HepG2 (cell line): ENCODE measurements at regions not wholly inside any gene's neighbourhood (a gene's known extent, or its start where the extent isn't known, plus 50 kb on each side); places are given as distances from the start of the nearest gene placed in this dataset.

ENCODE experiments used
- ATAC-seq: fragments of 200-7000 bp; cut with Tn5 transposase; 3 replicates; pipeline ENCODE4 v1.9.1; 2020; ENCODE audit warnings: mild to moderate bottlenecking, moderate library complexity
- BruUV-seq: library from RNA; stranded (reverse); fragments of 400-500 nt; replicated peaks from 2 replicates; lab custom pipeline; 2021; lab: Mats Ljungman, UMichigan
- CTCF ChIA-PET: fragments of 300-600 bp; formaldehyde crosslinking; extraction: SDS; loops from one replicate; lab custom pipeline; 2021; ENCODE audit warnings: low total read pairs, inconsistent platforms, low intra/inter-chr PET ratio; lab: Yijun Ruan, JAX
- POLR2A ChIA-PET: fragments of 350-600 bp; sonication (Branson Sonifier 250); formaldehyde crosslinking; loops from one replicate; lab custom pipeline; 2020; ENCODE audit warnings: antibody characterized with exemption, inconsistent platforms; lab: Yijun Ruan, JAX
- DNase-seq: peaks from one replicate; pipeline ENCODE4 v3.0.0-alpha.2; 2015; ENCODE audit warnings: low spot score
- FAIRE-seq: peaks from 3 replicates; lab custom pipeline; 2011; peaks lifted over from hg19 to GRCh38; lab: Jason Lieb, UNC
- H2AFZ ChIP-seq: one replicate; pipeline ENCODE4 v1.6.1; 2011; ENCODE audit warnings: low read length, inconsistent platforms
- H3K27ac ChIP-seq: fragments of 300-600 bp; 3 replicates; pipeline ENCODE4 v1.8.0; 2011; ENCODE audit warnings: mixed run types, mild to moderate bottlenecking, mixed read lengths, low read length, inconsistent platforms; ENCODE audit not compliant: insufficient read depth; ENCODE audit errors: extremely low read length
- H3K27me3 ChIP-seq, 2 experiments: fragments of 200-600 bp in 1 of 2; 2 replicates in 1 of 2; 3 replicates in 1 of 2; pipeline versions ENCODE4 v1.6.0 to v1.8.0; 2011; ENCODE audit warnings: low read length in 2 of 2, mild to moderate bottlenecking in 2 of 2, moderate library complexity in 2 of 2, inconsistent platforms in 1 of 2; ENCODE audit not compliant: insufficient read depth in 2 of 2, control insufficient read depth in 1 of 2
- H3K36me3 ChIP-seq, 2 experiments: fragments of 200-600 bp in 1 of 2; replicated peaks in 1 of 2; 2 replicates in 1 of 2; 3 replicates in 1 of 2; pipeline versions ENCODE4 v1.5.1 to v1.8.0; 2011; ENCODE audit warnings: low read length in 2 of 2, inconsistent platforms in 1 of 2; ENCODE audit not compliant: insufficient read depth in 2 of 2, control insufficient read depth in 1 of 2
- H3K4me1 ChIP-seq: 2 replicates; pipeline ENCODE4 v1.5.1; 2012; ENCODE audit warnings: low read length, inconsistent platforms; ENCODE audit not compliant: insufficient read depth
- H3K4me2 ChIP-seq: 2 replicates; pipeline ENCODE4 v1.6.0; 2011; ENCODE audit warnings: low read depth, low read length, inconsistent platforms
- H3K4me3 ChIP-seq, 3 experiments: fragments of 200-600 bp in 1 of 3; sonication (generic), shearing (Covaris generic) in 1 of 3; replicated peaks in 1 of 3; 2 replicates each; pipeline ENCODE4 v1.5.1; 2011 to 2016; ENCODE audit warnings: low read length in 3 of 3, inconsistent platforms in 2 of 3, low read depth in 2 of 3, mild to moderate bottlenecking in 2 of 3, control low read depth in 1 of 3, mixed read lengths in 1 of 3; ENCODE audit not compliant: insufficient read depth in 1 of 3
- H3K79me2 ChIP-seq: one replicate; pipeline ENCODE4 v1.6.1; 2011; ENCODE audit warnings: low read length, inconsistent platforms; ENCODE audit not compliant: insufficient read depth
- H3K9ac ChIP-seq: 2 replicates; pipeline ENCODE4 v1.6.0; 2011; ENCODE audit warnings: mild to moderate bottlenecking, low read depth, low read length, inconsistent platforms; ENCODE audit not compliant: insufficient read depth
- H3K9me3 ChIP-seq: 2 replicates; pipeline ENCODE4 v1.5.1; 2012; ENCODE audit warnings: mild to moderate bottlenecking, low read length
- H4K20me1 ChIP-seq: 2 replicates; pipeline ENCODE4 v1.6.0; 2011; ENCODE audit warnings: inconsistent platforms, mild to moderate bottlenecking, low read length, moderate library complexity; ENCODE audit not compliant: insufficient read depth
- CEBPZ ChIP-seq: IDR thresholded peaks from 2 replicates; pipeline ENCODE4 v1.6.1; 2012; ENCODE audit warnings: low read length, improper control_type of control experiment
- FOXJ3 ChIP-seq: sonication (generic); formaldehyde crosslinking; IDR thresholded peaks from 2 replicates; pipeline ENCODE4 v1.4.0; 2020; ENCODE audit warnings: missing genetic modification reagents, mild to moderate bottlenecking, borderline replicate concordance
- GZF1 ChIP-seq: sonication (generic); formaldehyde crosslinking; IDR thresholded peaks from 2 replicates; pipeline ENCODE4 v1.5.1; 2020; ENCODE audit warnings: mild to moderate bottlenecking, missing genetic modification reagents
- POLR2A ChIP-seq, 2 experiments: IDR thresholded peaks; 2 replicates each; pipeline ENCODE4 v1.6.1; 2011; ENCODE audit warnings: low read depth in 2 of 2, low read length in 2 of 2, mild to moderate bottlenecking in 1 of 2, moderate library complexity in 1 of 2; ENCODE audit not compliant: insufficient read depth in 1 of 2
- SALL2 ChIP-seq: sonication (generic); formaldehyde crosslinking; IDR thresholded peaks from 2 replicates; pipeline ENCODE4 v1.8.1; 2023; ENCODE audit warnings: mild to moderate bottlenecking, missing genetic modification reagents, inconsistent platforms
- SCMH1 ChIP-seq: sonication (generic); formaldehyde crosslinking; IDR thresholded peaks from 2 replicates; pipeline ENCODE4 v1.9.0; 2021; ENCODE audit warnings: missing genetic modification reagents, mild to moderate bottlenecking, borderline replicate concordance
- SMARCE1 ChIP-seq: fragments of 450-650 bp; IDR thresholded peaks from 2 replicates; pipeline ENCODE4 v1.6.1; 2017; ENCODE audit warnings: borderline replicate concordance
- ZNF335 ChIP-seq: sonication (generic); formaldehyde crosslinking; IDR thresholded peaks from 2 replicates; pipeline ENCODE4 v1.4.0; 2020; ENCODE audit warnings: missing genetic modification reagents
- ZNF513 ChIP-seq: sonication (generic); formaldehyde crosslinking; conservative IDR thresholded peaks from 2 replicates; pipeline ENCODE4 v1.5.0; 2020; ENCODE audit warnings: missing genetic modification reagents
- WGBS: methylation state at CpG from one replicate; pipeline ENCODE4 v1.1.6; 2017; ENCODE audit warnings: low lambda C conversion rate; 5-methylcytosine and 5-hydroxymethylcytosine counted together
- in situ Hi-C: cut with HindIII; loops from 2 replicates; pipeline ENCODE4 v1.10.0; 2017; ENCODE audit warnings: low pct_unique_long_range_greater_than_20kb; ENCODE audit not compliant: extremely low pct_ligation_motif_present
- intact Hi-C: fragments of 100-400 bp; cut with micrococcal nuclease; formaldehyde crosslinking; loops from one replicate; pipeline ENCODE4 v1.10.0; 2022; ENCODE audit not compliant: unreplicated experiment
- TF ChIP-seq, protein P1 (sequence below): sonication (generic); formaldehyde crosslinking; IDR thresholded peaks from 2 replicates; pipeline ENCODE4 v1.8.0; 2022; ENCODE audit warnings: mild to moderate bottlenecking, missing genetic modification reagents; ENCODE audit not compliant: insufficient replicate concordance
- TF ChIP-seq, protein P2 (sequence below): sonication (generic); formaldehyde crosslinking; IDR thresholded peaks from 2 replicates; pipeline ENCODE4 v1.5.0; 2020; ENCODE audit warnings: missing genetic modification reagents
- TF ChIP-seq, protein P3 (sequence below): sonication (generic); formaldehyde crosslinking; IDR thresholded peaks from 2 replicates; pipeline ENCODE4 v1.8.1; 2023; ENCODE audit warnings: missing genetic modification reagents, mild to moderate bottlenecking, borderline replicate concordance

GRCh38 chr3:106067711-106068110 lies 198.9 kb upstream of the CBLB start (continued):
- TF ChIP-seq SALL2 (CRISPR knock-in tag) (no peak), FOXJ3 (CRISPR knock-in tag) (no peak)

GRCh38 chr3:106068381-106068780 lies 199.6 kb upstream of the CBLB start:
- no peaks in the 10 kb centered on the region for H3K79me2 ChIP-seq
- no peak overlapping the region for H3K4me2 ChIP-seq
- H3K36me3 ChIP-seq, result no peaks in the 10 kb centered on the region
- TF ChIP-seq, protein P1, sequence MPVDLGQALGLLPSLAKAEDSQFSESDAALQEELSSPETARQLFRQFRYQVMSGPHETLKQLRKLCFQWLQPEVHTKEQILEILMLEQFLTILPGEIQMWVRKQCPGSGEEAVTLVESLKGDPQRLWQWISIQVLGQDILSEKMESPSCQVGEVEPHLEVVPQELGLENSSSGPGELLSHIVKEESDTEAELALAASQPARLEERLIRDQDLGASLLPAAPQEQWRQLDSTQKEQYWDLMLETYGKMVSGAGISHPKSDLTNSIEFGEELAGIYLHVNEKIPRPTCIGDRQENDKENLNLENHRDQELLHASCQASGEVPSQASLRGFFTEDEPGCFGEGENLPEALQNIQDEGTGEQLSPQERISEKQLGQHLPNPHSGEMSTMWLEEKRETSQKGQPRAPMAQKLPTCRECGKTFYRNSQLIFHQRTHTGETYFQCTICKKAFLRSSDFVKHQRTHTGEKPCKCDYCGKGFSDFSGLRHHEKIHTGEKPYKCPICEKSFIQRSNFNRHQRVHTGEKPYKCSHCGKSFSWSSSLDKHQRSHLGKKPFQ (CRISPR knock-in tag), result no peak
- TF ChIP-seq GZF1, result no peak
- TF ChIP-seq SCMH1 (CRISPR knock-in tag), result no peak
- TF ChIP-seq, protein P2, sequence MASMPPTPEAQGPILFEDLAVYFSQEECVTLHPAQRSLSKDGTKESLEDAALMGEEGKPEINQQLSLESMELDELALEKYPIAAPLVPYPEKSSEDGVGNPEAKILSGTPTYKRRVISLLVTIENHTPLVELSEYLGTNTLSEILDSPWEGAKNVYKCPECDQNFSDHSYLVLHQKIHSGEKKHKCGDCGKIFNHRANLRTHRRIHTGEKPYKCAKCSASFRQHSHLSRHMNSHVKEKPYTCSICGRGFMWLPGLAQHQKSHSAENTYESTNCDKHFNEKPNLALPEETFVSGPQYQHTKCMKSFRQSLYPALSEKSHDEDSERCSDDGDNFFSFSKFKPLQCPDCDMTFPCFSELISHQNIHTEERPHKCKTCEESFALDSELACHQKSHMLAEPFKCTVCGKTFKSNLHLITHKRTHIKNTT (CRISPR knock-in tag), result no peak
- TF ChIP-seq ZNF335 (CRISPR knock-in tag), result no peak
- no peak for TF ChIP-seq ZNF513 (CRISPR knock-in tag)
- TF ChIP-seq POLR2A (IDR thresholded peaks at IDR 0.05; ENCODE audit: insufficient read depth in 1 of 2, low read depth in 2 of 2, low read length in 2 of 2), result no peak
- TF ChIP-seq, protein P3, sequence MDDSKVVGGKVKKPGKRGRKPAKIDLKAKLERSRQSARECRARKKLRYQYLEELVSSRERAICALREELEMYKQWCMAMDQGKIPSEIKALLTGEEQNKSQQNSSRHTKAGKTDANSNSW (CRISPR knock-in tag), result no peak
- no peak for TF ChIP-seq SMARCE1
- TF ChIP-seq CEBPZ, result no peak
- H3K4me1 ChIP-seq, result no peaks in the 10 kb centered on the region
- intact Hi-C loops, result no loop called here
- FAIRE-seq (no peak), DNase-seq (no peak), ATAC-seq (no peak)
- no peak overlapping the region for H3K9ac ChIP-seq
- in situ Hi-C loops, result no loop called here
- H3K27ac ChIP-seq, result no peak overlapping the region
- H2AFZ ChIP-seq, result no peak overlapping the region
- H4K20me1 ChIP-seq, result no peaks in the 10 kb centered on the region
- BruUV-seq, result no TSS peak
- POLR2A ChIA-PET, result no interaction called here
- no peaks in the 10 kb centered on the region for H3K27me3 ChIP-seq
- H3K9me3 ChIP-seq, result no peaks in the 10 kb centered on the region; the same call in 1 of the 2 replicates
- CTCF ChIA-PET, result no interaction called here
- no peak overlapping the region for H3K4me3 ChIP-seq
- 0% methylated on average over 1 of the region's 1 CpG for WGBS
